Stimulated activated CD8-positive, alpha-beta memory T cell treated with anti-CD3 and anti-CD28 coated beads, Interleukin-15, amount 100 ng/mL, for 4 hours (primary cell): ENCODE measurements at regions not wholly inside any gene's neighbourhood (a gene's known extent, or its start where the extent isn't known, plus 50 kb on each side); places are given as distances from the start of the nearest gene placed in this dataset.

Experiments used
- DNase-seq, 2 donors: peaks; one replicate each; pipeline ENCODE4 v3.0.0-alpha.2; 2020; ENCODE audit warnings: low read depth in 2 of 2

- DNase-seq, result no peak
Observed at GRCh38 chr13:107574517-107575210, 640.7 kb downstream of the LIG4 start.

GRCh38 chr13:107573184-107573583 lies 642.2 kb downstream of the LIG4 start:
- no peak for DNase-seq

GRCh38 chr13:107572156-107572555 lies 643.2 kb downstream of the LIG4 start:
- no peak for DNase-seq

GRCh38 chr13:107568181-107568580 lies 647.2 kb downstream of the LIG4 start:
- DNase-seq, result no peak

GRCh38 chr13:107563099-107563925 lies 652.0 kb downstream of the LIG4 start:
- no peak for DNase-seq

GRCh38 chr13:107562203-107562602 lies 653.1 kb downstream of the LIG4 start:
- no peak for DNase-seq

GRCh38 chr13:107554460-107554859 lies 660.9 kb downstream of the LIG4 start:
- DNase-seq, result no peak

GRCh38 chr13:107553838-107554237 lies 661.5 kb downstream of the LIG4 start:
- DNase-seq, result no peak

- no peak for DNase-seq
Observed at GRCh38 chr13:107551521-107551920, 663.8 kb downstream of the LIG4 start.

- no peak for DNase-seq
Observed at GRCh38 chr13:107548338-107548737, 667.0 kb downstream of the LIG4 start.

GRCh38 chr13:107545946-107546502 lies 669.3 kb downstream of the LIG4 start:
- DNase-seq, result no peak

GRCh38 chr13:107534548-107534947 lies 680.8 kb downstream of the LIG4 start:
- DNase-seq, result no peak

GRCh38 chr13:107531816-107532215 lies 683.5 kb downstream of the LIG4 start:
- no peak for DNase-seq

- DNase-seq, result no peak
Observed at GRCh38 chr13:107531180-107531579, 684.2 kb downstream of the LIG4 start.

GRCh38 chr13:107529035-107529434 lies 686.3 kb downstream of the LIG4 start:
- DNase-seq, result no peak

GRCh38 chr13:107518780-107519179 lies 696.6 kb downstream of the LIG4 start:
- no peak for DNase-seq

- DNase-seq, result no peak
Observed at GRCh38 chr13:107518292-107518691, 697.0 kb downstream of the LIG4 start.

GRCh38 chr13:107516517-107516916 lies 698.8 kb downstream of the LIG4 start:
- DNase-seq, result no peak

- DNase-seq, result no peak
Observed at GRCh38 chr13:107512551-107512950, 702.8 kb downstream of the LIG4 start.

GRCh38 chr13:107497661-107498060 lies 717.7 kb downstream of the LIG4 start:
- no peak for DNase-seq

GRCh38 chr13:107493266-107493665 lies 722.1 kb downstream of the LIG4 start:
- DNase-seq, result no peak

GRCh38 chr13:107482688-107483087 lies 732.6 kb downstream of the LIG4 start:
- no peak for DNase-seq

- no peak for DNase-seq
Observed at GRCh38 chr13:107480130-107480529, 735.2 kb downstream of the LIG4 start.
